ENCODE measurements at regions not wholly inside any gene's neighbourhood (a gene's known extent, or its start where the extent isn't known, plus 50 kb on each side); places are given as distances from the start of the nearest gene placed in this dataset.

- TF ChIP-seq, protein P1, sequence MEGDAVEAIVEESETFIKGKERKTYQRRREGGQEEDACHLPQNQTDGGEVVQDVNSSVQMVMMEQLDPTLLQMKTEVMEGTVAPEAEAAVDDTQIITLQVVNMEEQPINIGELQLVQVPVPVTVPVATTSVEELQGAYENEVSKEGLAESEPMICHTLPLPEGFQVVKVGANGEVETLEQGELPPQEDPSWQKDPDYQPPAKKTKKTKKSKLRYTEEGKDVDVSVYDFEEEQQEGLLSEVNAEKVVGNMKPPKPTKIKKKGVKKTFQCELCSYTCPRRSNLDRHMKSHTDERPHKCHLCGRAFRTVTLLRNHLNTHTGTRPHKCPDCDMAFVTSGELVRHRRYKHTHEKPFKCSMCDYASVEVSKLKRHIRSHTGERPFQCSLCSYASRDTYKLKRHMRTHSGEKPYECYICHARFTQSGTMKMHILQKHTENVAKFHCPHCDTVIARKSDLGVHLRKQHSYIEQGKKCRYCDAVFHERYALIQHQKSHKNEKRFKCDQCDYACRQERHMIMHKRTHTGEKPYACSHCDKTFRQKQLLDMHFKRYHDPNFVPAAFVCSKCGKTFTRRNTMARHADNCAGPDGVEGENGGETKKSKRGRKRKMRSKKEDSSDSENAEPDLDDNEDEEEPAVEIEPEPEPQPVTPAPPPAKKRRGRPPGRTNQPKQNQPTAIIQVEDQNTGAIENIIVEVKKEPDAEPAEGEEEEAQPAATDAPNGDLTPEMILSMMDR (IDR thresholded peaks at IDR 0.05): no peak
- TF ChIP-seq EP300 (IDR thresholded peaks at IDR 0.05): no peak
- no peak for TF ChIP-seq POLR2A (IDR thresholded peaks at IDR 0.05)
Observed at GRCh38 chr13:89565476-89566100, 1781.9 kb upstream of the MIR17HG start.

Measured in sigmoid colon (tissue), 4 donors.